ENCODE measurements at regions not wholly inside any gene's neighbourhood (a gene's known extent, or its start where the extent isn't known, plus 50 kb on each side); places are given as distances from the start of the nearest gene placed in this dataset.

GRCh38 chr2:56687169-56687568 lies 503.4 kb downstream of the CCDC85A start:
- TF ChIP-seq POLR2AphosphoS5 (IDR thresholded peaks at IDR 0.05; ENCODE audit: low read depth, low read length) (no peak), CTCF (IDR thresholded peaks at IDR 0.05) (no peak), TCF7L2 (IDR thresholded peaks at IDR 0.05; ENCODE audit: low read depth, low read length) (no peak), SIN3A (IDR thresholded peaks at IDR 0.05; ENCODE audit: borderline replicate concordance, insufficient read depth, low read depth, low read length) (no peak)

Data from Panc1 (cell line).